OCI-LY1 (cell line): ENCODE measurements at regions not wholly inside any gene's neighbourhood (a gene's known extent, or its start where the extent isn't known, plus 50 kb on each side); places are given as distances from the start of the nearest gene placed in this dataset.

Source experiments
- H2AFZ ChIP-seq: fragments of 200-600 bp; sonication (generic), shearing (Covaris generic); 2 replicates; pipeline ENCODE4 v1.6.0; 2014; ENCODE audit warnings: antibody characterized with exemption, mild to moderate bottlenecking, low read length
- H3F3A ChIP-seq: fragments of 200-600 bp; sonication (generic), shearing (Covaris generic); 2 replicates; pipeline ENCODE4 v1.6.0; 2014; ENCODE audit warnings: mild to moderate bottlenecking, antibody characterized with exemption, low read length, moderate library complexity; ENCODE audit not compliant: insufficient read depth
- H3K27ac ChIP-seq: fragments of 200-600 bp; sonication (generic); 2 replicates; pipeline ENCODE4 v1.5.1; 2014; ENCODE audit warnings: low read length, mixed run types, mild to moderate bottlenecking, low read depth; ENCODE audit not compliant: poor library complexity, severe bottlenecking
- H3K27me3 ChIP-seq: fragments of 200-600 bp; sonication (generic); 2 replicates; pipeline ENCODE4 v1.6.0; 2014; ENCODE audit warnings: antibody characterized with exemption, mild to moderate bottlenecking, low read length, moderate library complexity; ENCODE audit not compliant: insufficient read depth
- H3K36me3 ChIP-seq: fragments of 200-600 bp; sonication (generic); 2 replicates; pipeline ENCODE4 v1.6.1; 2014; ENCODE audit warnings: mild to moderate bottlenecking, antibody characterized with exemption, low read length, moderate library complexity, mixed read lengths; ENCODE audit not compliant: insufficient read depth
- H3K4me1 ChIP-seq: fragments of 200-600 bp; sonication (generic); 2 replicates; pipeline ENCODE4 v1.5.1; 2014; ENCODE audit warnings: mild to moderate bottlenecking, low read length, moderate library complexity; ENCODE audit not compliant: insufficient read depth, severe bottlenecking
- H3K4me2 ChIP-seq: fragments of 200-600 bp; sonication (generic), shearing (Covaris generic); 2 replicates; pipeline ENCODE4 v1.6.1; 2014; ENCODE audit warnings: low read length
- H3K4me3 ChIP-seq: fragments of 200-600 bp; sonication (generic); 2 replicates; pipeline ENCODE4 v1.5.1; 2014; ENCODE audit warnings: low read length, low read depth, mild to moderate bottlenecking, mixed read lengths; ENCODE audit not compliant: poor library complexity, severe bottlenecking
- H3K79me2 ChIP-seq: fragments of 200-600 bp; shearing (Covaris generic); 2 replicates; pipeline ENCODE4 v1.6.1; 2016; ENCODE audit warnings: mixed run types, low read length, mixed read lengths; ENCODE audit not compliant: insufficient read depth
- H3K9ac ChIP-seq: fragments of 200-600 bp; sonication (generic), shearing (Covaris generic); 2 replicates; pipeline ENCODE4 v1.6.1; 2014; ENCODE audit warnings: mild to moderate bottlenecking, low read length, mixed read lengths
- H3K9me2 ChIP-seq: fragments of 200-600 bp; sonication (generic), shearing (Covaris generic); 2 replicates; pipeline ENCODE4 v1.6.1; 2014; ENCODE audit warnings: low read depth, mild to moderate bottlenecking, low read length, mixed read lengths
- H3K9me3 ChIP-seq: fragments of 200-600 bp; shearing (Covaris generic); 2 replicates; pipeline ENCODE4 v1.6.1; 2014; ENCODE audit warnings: low read length, mixed read lengths
- H4K20me1 ChIP-seq: fragments of 200-600 bp; sonication (generic), shearing (Covaris generic); 2 replicates; pipeline ENCODE4 v1.6.0; 2016; ENCODE audit warnings: mild to moderate bottlenecking, low read length; ENCODE audit not compliant: insufficient read depth
- CTCF ChIP-seq: fragments of 200-600 bp; sonication (generic), shearing (Covaris generic); IDR thresholded peaks from 2 replicates; pipeline ENCODE4 v1.5.1; 2017; ENCODE audit warnings: mild to moderate bottlenecking, antibody characterized with exemption, low read length, moderate library complexity, mixed read lengths
- EZH2 ChIP-seq: fragments of 200-600 bp; sonication (generic), shearing (Covaris generic); IDR thresholded peaks from 2 replicates; pipeline ENCODE4 v1.8.0; 2017; ENCODE audit warnings: borderline replicate concordance, mixed run types, mild to moderate bottlenecking, antibody characterized with exemption, low read length, moderate library complexity, mixed read lengths

GRCh38 chr12:42859612-42860011 is 270.1 kb upstream of the PRICKLE1 start:
- Histone ChIP-seq H3K9me3 (no peaks in the 10 kb centered on the region), H4K20me1 (no peaks in the 10 kb centered on the region), H3K9me2 (no peaks in the 10 kb centered on the region), H3K4me1 (no peaks in the 10 kb centered on the region), H3K4me3 (no peak overlapping the region), H3K27ac (no peak overlapping the region), H3K9ac (no peak overlapping the region), H3K4me2 (no peak overlapping the region), H3F3A (no peaks in the 10 kb centered on the region), H2AFZ (no peak overlapping the region), H3K36me3 (no peaks in the 10 kb centered on the region), H3K27me3 (no peaks in the 10 kb centered on the region), H3K79me2 (no peaks in the 10 kb centered on the region)
- TF ChIP-seq EZH2, result no peak
- TF ChIP-seq CTCF, result no peak

- Histone ChIP-seq H3K4me2 (no peak overlapping the region), H3F3A (no peaks in the 10 kb centered on the region), H3K27ac (no peak overlapping the region), H3K9ac (no peak overlapping the region), H3K9me3 (no peaks in the 10 kb centered on the region), H3K9me2 (no peaks in the 10 kb centered on the region), H4K20me1 (no peaks in the 10 kb centered on the region), H3K27me3 (no peaks in the 10 kb centered on the region), H3K79me2 (no peaks in the 10 kb centered on the region), H3K4me3 (no peak overlapping the region), H3K4me1 (no peaks in the 10 kb centered on the region), H2AFZ (no peak overlapping the region), H3K36me3 (no peaks in the 10 kb centered on the region)
- TF ChIP-seq EZH2 (no peak), CTCF (no peak)
Observed at GRCh38 chr12:42857106-42857505, 267.6 kb upstream of the PRICKLE1 start.

- no peaks in the 10 kb centered on the region for H4K20me1 ChIP-seq
- no peaks in the 10 kb centered on the region for H3K36me3 ChIP-seq
- no peak overlapping the region for H3K9ac ChIP-seq
- H3K4me3 ChIP-seq, result no peak overlapping the region
- H3K27me3 ChIP-seq, result no peaks in the 10 kb centered on the region
- H3K9me3 ChIP-seq, result no peaks in the 10 kb centered on the region
- no peaks in the 10 kb centered on the region for H3K79me2 ChIP-seq
- no peak for TF ChIP-seq CTCF
- no peaks in the 10 kb centered on the region for H3K9me2 ChIP-seq
- H3K4me1 ChIP-seq, result no peaks in the 10 kb centered on the region
- no peaks in the 10 kb centered on the region for H3F3A ChIP-seq
- H2AFZ ChIP-seq, result no peak overlapping the region
- no peak overlapping the region for H3K4me2 ChIP-seq
- no peak overlapping the region for H3K27ac ChIP-seq
Observed at GRCh38 chr12:42855362-42855950, 265.9 kb upstream of the PRICKLE1 start.
